ENCODE measurements at regions not wholly inside any gene's neighbourhood (a gene's known extent, or its start where the extent isn't known, plus 50 kb on each side); places are given as distances from the start of the nearest gene placed in this dataset.

DNA sequence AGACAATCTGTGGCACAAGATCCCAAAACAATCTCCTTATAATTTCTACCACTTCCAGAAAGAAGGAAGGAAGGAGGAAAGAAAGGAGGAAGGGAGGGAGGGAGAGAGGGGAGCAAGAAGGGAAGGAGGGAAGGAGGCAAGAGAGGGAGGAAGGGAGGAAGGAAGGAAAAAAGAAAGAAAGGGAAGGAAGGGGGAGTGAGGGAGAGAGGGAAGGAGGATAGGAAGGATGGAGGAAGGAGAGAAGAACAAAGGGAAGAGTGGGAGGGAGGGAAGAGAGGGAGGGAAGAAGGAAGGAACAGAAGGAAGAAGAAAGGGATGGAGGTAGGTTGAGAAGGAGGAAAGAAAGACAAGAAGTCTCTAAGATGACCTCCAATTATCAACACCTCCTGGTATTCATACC, 185.5 kb upstream of the NFE2L3 start:
- DNase-seq, result no peak

DNA sequence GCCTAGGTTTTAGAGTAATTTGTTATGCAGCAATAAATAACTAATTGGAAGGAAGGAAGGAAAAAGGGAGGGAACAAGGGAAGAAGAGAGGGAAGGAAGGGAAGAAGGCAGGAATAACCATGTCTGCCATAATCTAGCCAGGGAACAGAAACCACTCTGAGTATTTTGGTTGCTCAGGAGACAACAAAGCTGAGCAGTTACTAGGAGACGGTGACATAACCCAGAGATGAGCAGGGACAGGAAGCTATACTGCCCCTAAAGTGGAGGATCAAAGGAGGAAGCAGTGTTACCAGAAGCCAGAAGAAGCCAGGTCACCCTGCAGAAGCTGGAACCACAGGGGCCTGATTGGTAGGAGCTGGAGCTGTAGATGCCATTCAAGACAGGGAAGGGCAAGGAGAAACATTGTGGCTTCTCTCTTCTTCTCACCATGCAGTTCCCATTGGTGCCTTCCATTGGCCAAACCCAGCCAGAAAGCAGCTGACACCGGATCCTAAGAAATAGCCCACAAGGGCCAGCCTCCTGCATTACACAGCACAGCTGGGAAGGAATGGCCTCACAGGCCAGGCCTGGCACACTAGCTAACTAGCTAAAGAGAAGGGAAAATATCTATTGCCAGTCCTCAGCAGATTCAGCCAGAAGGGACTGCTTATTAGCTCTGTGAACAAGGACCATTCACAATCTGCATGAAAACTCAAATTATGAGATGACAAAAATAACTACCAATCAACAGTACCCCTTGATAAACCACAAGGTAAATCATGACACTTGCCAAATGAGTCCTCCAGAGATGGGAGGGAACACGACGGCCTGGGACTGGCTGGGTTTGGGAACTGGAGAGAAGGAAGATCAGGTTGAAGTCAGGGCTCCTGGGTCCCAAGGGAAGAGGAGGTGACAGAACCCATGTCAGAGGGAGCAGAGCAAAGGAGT, 184.5 kb upstream of the NFE2L3 start:
- DNase-seq, result no peak

DNA sequence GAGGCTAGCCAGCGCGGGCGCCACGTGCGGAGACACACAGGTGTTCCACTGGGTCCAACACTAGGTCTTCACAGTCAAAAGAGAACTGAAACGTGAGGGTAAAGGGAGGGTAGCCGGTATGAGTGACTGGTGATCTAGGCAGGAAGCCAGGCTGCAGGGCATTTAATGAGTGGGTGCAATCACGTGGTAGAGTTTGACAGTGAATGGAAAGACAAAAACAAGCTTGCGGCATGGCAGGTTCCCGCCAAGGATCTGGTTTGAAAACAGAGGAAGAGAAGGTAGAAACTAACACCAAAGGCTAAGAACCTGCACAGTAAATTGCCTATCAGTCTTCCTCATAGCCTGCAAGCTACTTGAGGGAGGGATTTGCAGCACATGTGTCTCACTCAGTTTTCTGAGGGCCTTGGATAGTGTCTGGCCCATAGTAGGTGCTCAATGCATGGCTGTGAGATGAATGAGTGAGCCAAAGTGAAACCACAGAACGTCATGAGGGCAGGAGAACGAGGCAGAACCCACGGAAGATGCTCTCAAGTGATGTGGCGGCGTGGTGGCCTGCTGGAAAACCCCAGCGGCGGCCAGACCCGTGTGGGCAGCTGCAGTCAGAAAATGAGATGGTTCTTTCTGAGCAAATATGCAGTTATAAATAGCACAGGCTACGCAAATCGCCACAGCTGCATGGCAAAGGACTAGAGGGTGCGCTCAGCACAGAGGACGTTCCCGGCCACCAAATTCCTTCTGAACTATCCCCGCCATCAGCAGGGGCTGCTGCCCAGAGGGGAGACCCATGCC, 183.6 kb upstream of the NFE2L3 start:
- DNase-seq, result no peak

DNA sequence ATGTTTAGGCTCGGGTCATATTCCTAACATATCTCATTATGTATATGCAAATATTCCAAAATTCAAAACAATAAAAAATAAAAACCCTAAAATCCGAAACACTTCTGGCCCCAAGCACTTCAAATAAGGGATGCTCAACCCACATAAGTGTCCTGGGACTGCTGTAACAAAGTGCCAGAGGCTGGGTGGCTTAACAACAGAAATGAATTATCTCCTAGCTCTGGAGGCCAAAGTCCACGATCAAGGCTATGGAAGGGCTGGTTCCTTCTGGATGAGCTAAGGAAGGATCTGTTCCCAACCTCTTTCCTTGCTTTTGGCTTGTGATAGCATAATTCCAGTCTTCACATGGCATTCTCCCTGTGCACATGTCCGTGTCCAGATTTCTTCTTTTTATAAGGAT, 181.6 kb upstream of the NFE2L3 start:
- no peak for DNase-seq

DNA sequence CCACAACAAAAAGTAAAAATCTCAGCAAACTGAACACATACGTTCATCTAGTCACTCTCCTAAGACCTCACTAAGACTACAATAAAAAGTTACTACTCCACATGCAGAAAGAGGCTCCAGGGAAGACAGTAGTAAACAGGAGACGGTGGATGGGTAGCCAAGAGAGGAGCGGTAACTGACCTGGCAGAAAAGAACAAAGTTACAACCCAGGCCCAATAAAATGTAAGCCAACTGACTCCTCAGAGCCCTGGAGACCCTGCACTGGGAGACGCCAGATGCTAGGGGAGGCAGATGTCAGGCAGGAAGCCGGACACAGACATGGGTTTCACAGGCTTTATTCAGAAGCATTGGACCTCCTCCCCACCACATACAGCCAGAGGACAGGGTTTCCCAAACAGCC, 181.1 kb upstream of the NFE2L3 start:
- no peak for DNase-seq

DNA sequence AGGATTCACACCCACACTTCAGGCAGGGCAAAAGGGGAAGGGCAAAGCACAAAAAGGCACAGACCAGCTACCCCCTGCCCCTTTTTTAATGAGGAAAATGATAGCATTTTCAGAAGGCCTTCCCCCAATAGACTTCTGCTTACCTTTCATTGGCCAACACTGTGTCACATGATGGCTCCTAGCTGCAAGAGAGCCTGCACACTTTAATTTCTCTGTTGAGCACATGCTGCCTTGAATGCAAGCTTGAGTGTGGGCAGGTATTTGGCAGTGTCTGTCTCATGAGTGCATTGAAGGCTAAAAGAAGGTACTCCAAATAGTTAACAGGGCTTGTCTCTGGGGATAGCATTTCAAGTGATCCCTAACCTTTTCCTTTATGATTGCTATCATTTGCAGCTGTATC, 175.4 kb upstream of the NFE2L3 start:
- no peak for DNase-seq

DNA sequence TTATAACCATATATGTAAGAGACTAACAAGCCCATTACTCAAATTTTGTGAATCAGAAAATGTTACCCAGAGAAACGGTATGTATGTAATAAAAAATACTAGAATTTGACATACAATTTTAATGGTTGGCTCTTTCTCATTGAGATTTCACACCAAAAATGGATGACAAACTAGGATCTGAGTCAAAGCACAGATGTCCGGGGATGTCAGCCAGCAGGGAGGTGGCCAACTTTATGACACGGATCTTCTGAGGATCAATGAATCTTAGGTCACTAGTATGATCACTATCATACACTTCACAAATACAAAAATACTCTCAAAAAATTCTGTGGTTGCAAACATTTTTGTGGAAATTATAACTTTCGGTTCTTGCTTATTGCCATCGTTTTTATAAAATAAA, 173.5 kb upstream of the NFE2L3 start:
- no peak for DNase-seq

DNA sequence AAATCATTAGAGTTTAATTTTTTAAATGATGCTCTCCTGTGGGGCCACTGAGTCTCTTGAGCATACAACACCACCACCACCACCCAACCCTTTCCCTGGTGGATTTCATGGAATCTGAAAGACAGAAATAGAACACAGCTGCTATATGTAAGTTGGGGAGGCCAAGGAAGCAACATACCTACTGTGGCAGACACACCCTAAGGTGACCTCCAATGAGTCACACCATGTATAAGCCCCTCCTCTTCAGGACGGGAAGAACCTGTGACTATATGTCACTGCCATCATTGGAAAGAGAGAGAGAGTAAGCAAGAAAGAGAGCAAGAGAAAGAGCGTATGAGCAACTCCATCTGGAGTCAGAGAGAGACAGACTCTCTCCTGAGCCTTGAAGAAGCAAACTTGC, 172.4 kb upstream of the NFE2L3 start:
- no peak for DNase-seq

DNA sequence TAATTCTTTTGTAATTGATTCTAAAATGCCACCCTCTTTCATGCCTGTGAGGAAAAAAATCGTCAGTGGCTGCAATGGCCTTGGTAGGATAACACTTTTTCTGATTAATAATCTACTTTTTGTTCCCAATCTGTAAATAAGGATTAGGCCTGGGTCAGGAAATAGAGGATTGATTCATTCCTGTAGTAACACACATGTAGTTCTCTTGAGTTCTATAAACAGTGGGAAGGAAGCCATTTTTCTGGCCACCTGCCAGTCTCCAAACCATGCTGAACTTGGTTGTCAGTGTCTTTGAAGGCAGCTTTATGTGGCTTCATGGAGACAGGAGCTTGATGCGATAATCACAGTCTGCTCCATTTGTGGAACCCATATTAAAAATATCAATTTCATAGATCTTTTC, 169.3 kb upstream of the NFE2L3 start:
- no peak for DNase-seq

DNA sequence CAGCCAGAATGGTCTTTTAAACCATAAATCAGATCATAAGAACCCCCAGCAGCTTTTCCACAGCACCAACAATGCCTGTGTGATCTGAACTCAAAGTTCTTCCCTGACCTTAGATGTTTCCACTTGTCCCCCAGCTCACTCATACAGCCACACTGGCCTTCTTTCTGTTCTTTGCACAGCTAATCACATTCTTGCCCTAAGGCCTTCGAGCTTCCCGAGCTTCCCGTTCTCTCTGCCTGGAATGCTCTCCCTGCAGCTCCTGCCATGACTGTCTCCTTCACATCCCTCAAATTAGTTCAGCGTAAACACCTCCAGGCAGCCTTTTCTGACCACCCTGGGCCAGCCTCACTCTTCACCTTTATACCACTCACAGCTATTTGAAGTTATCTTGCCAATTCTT, 166.8 kb upstream of the NFE2L3 start:
- no peak for DNase-seq

DNA sequence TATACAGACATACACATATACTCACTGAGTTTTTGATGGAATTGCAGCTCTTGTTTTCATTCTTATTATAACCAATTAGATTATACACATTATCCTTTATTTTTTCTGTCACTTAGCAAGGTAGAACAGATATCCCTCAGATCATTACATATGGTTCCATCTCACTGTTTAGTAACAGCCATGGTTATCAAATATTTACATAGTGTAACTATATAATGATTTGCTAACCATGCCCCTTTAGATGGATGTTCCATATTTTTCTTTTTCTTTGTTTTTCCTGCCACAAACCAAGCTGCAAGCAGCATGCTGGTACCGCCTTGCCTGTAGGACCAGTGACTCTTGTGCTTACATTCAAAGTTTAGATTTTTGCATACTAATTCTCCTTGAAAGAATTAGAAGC, 163.4 kb upstream of the NFE2L3 start:
- DNase-seq, result no peak

DNA sequence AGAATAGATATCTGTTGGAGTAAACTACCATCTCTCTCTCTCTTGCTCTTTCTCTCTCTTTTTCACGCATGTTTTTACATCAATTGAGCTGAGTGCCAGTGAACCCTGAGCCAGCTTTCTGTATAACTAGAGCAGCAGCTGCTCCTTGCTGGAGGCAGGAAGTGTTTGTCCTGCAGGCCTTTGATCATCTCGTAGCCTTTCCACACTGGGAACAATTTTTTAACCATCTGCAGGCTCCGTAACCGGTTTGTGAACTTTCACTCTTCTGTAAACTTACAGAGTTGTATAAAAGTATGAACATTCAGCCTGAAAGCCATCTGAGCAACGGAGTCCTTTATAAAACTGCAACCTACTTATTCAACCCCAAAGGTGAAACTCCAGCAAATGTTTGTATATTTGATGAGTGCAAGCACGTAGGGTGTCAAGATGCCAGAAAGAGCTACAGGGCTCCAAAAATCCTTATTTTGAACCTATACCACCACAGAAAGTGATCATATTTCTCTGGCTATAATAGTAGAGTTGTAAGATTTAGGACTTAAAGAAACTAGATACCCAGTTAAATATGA, 162.8 kb upstream of the NFE2L3 start:
- no peak for DNase-seq

DNA sequence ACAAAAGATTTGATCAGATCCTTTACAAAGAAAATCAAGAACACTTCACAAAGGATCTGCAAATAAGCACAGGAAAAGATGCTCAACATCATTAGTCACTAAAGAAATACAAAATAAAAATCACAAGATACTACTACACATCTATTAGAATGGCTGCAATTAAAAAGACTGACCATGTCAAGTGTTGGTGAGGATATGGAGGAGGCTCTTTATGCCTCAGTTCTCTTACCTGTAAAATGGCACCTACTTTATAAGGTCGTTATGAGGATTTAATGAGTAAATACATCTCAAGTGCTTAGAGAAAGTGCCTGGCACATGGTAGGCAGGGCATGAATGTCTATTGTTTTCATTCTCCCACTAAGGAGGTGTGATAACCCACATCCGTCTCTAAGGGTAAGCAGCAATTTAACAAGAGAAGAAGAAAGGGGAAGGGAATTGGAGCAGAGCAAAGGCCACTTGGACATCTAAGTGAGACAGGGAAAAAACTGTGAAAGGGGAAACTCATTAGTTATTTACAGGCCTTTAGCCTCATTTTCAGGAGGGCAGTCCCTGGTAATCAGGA, 157.5 kb upstream of the NFE2L3 start:
- no peak for DNase-seq

DNA sequence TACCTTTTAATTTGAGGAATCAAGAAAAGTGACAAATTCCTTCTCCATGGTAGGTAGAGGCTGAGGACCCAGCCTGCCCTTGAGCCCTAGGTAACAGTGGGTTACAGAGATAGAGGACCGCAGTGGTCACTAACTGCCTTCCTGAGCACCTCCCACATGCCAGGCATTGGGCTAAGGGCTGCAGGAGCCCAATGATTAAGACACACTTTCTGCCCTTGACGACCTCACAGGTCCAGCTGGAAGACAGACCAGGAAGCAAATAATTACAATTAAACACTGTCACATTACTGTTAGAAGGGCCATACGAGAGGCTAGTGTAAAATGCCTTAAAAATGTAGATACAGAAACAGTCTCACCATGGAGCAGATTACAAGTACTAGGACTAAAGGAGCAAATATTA, 156.8 kb upstream of the NFE2L3 start:
- no peak for DNase-seq

DNA sequence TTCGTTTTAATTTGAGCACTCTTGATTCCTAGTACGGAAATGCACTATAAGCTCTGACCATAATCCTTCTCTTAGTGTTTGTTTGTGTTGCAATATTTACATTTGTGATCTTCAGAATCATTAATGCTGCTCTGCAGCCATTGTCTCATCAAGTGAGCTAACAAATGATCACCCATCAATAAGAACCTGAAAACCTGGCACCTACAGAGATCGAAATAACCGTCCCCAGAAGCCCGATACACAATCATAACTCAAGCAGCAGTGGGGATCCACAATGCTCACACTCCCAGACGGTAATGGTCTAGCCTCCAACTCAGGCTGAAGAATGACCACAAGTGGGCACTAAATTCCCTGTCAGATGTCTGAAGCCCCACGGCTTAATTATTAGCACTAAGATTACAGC, 156.0 kb upstream of the NFE2L3 start:
- DNase-seq, result no peak

DNA sequence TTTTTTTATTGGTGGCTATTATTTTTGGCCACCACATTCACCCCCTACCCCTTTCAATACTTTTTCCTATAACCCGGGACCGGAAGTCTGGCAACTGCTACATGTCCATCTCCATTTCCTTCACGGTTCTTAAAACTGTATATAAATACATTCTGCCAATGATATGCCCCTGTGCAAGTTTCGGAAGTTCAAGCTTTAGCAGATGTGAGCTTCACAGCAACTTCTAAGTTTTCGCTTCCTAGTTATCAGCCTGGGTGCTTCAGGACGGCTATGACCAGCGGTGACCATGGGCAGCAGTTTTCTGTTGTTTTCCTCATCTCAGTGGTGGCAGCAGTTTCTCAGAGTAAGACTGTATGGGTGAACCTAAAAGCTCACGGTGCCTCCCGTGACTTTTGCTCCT, 153.5 kb upstream of the NFE2L3 start:
- DNase-seq, result no peak

DNA sequence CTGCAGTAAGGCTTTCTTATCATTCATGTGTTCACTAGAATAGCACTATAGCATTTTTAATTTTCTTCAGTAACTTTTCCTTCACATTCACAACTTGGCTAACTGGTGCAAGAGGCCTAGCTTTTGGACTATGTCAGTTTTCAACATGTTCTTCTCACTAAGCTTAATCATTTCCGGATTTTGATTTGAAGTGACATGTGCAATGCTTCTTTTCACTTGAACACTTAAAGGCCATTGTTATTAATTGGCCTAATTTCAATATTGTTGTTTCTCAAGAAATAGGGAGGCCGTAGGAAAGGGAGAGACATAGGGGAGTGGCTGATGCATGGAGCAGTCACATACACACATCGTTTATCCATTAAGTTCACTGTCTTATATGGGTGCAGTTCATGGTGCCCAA, 151.2 kb upstream of the NFE2L3 start:
- no peak for DNase-seq

DNA sequence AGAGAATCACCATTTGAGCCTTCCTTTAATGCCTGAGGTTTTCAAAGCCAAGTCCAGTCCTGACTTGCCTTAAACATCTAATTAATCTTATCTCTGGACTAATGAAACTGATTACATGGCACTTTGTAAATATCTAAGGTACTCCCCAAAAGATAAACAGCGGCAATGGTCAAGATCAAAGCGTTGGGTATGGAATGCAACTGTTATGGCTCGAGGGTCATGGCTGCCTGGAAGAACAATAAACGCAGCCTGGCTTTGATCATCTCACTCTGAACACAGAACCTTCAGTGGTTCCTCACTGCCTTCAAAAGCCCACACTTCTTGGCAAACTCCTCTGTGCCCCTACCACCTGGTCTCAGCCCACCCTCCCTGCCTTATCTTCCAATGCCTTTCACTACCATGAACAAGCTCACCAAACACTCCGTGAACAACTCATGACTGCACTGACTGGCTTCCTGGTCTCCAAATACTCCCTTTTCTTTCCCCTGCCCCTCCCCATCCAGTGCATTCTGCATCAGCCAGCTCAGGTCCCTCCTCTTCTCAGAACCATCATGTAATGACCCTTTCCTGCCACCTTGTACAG, 150.2 kb upstream of the NFE2L3 start:
- no peak for DNase-seq

DNA sequence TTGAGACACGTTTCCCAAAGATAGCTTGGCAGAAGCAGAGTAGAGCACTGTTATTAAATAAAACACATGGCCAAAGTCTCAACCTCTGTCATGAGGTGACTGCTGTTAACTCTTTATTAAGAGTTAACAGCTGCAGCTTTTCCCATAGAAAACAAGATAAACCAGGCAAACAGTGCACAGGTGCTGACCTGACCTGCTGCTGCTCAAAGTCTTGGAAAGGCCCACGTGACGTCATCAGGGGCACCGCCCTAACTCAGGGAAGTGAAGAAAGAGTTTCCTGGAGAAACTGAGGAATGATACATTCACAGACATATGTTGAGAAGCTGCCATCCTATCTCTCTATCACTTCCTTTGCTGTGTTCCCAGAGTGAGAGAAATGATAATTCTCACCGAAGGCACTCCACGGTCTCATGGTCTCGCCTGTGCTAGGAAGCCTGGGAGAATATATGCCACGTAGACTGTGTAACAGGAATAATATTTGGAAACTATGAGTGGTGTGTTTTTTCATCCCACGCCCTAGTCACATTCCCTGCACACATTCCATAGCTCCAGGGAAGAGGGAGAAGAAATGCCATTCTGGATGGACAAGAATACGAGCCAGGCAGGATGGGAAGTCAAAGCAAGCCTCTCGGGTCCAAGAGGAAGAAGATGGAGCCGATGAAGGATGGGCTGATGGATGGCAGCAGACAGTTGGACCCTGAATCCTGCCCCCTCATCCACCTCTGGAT, 146.2 kb upstream of the NFE2L3 start:
- no peak for DNase-seq

DNA sequence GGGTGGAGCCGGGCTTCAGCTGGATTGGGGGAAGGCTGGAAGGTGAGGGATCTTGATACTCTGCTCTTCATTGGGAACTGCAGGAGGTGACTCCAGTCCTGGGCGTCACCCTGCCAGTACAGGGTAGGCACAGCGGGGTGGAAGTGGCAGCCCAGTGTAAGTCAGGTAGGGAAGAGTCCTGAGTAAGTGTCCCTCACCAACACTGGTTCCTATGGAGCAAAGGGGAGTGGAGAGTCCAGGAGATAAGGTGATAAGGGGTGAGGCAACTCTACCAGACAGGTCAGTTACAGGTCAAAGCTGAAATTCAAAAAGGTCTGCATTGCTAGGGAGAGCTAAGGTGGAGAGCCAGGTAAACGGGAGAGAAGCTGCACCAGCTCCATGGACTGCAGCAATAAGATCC, 145.6 kb upstream of the NFE2L3 start:
- no peak for DNase-seq

DNA sequence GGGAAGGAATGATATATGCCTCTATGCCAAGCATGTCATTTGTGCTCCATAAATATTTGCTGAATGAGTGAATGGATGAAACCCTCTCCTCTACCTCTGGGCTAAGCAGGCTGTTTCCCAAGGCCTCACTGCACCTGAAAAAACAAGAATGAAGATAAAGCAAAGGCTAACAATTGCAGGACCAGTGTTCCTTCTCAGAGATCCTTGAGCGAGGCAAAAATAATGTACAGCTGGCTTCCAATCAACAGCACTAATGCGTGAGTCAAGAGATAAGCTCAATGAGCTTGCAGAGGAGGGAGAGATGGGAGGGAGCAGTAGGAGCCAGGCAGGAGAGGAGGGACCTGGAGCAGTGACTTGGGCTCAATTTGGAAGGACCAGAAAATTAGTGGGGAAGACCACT, 144.5 kb upstream of the NFE2L3 start:
- no peak for DNase-seq

DNA sequence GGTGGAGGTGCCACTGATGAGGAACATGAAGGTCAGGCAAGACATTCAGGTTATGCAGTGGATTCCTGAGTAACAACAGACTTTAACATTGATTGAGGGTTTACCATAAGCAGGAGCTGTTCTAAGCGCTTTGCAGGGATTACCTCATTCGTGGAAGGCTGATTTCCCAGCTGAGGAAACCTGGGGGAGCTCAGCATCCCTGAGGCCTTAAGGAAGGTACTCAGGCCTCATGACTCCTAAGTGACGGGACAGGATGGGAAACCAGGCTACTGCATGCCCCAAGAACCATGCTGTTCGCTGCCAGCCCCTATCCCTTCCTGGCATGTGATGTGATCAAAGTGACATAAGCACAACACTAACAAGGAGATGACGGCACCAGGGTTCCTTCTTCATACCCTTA, 143.6 kb upstream of the NFE2L3 start:
- DNase-seq, result no peak
